Esophagus squamous epithelium (tissue), 5 donors: ENCODE measurements at regions not wholly inside any gene's neighbourhood (a gene's known extent, or its start where the extent isn't known, plus 50 kb on each side); places are given as distances from the start of the nearest gene placed in this dataset.

ENCODE experiments used
- DNase-seq: peaks from one replicate; lab custom pipeline; 2025; lab: John Stamatoyannopoulos, UW
- H3K27ac ChIP-seq, 4 donors: fragments of 200-600 bp; sonication (generic); one replicate each; pipeline ENCODE4 v1.5.1; 2016 to 2019; ENCODE audit warnings: mild to moderate bottlenecking in 1 of 4
- H3K27me3 ChIP-seq, 4 donors: fragments of 200-600 bp; sonication (generic); 1 replicate in 3 of 4; 2 replicates in 1 of 4; pipeline versions ENCODE4 v1.5.1 to v1.6.0; 2017 to 2021; ENCODE audit warnings: antibody characterized with exemption in 1 of 4
- H3K36me3 ChIP-seq, 3 donors: fragments of 200-600 bp; sonication (generic); one replicate each; pipeline ENCODE4 v1.5.1; 2016 to 2019
- H3K4me1 ChIP-seq, 3 donors: fragments of 200-600 bp; sonication (generic); one replicate each; pipeline ENCODE4 v1.5.1; 2017 to 2019
- H3K4me3 ChIP-seq, 4 donors: fragments of 200-600 bp; sonication (generic); 1 replicate in 3 of 4; 2 replicates in 1 of 4; pipeline ENCODE4 v1.5.1; 2016 to 2019; ENCODE audit warnings: mild to moderate bottlenecking in 2 of 4, moderate library complexity in 1 of 4
- H3K9me3 ChIP-seq, 3 donors: fragments of 200-600 bp; sonication (generic); one replicate each; pipeline ENCODE4 v1.5.1; 2016 to 2019
- POLR2A ChIP-seq, 4 donors: fragments of 450-650 bp; IDR thresholded peaks; one replicate each; pipeline ENCODE4 v1.6.1; 2017; ENCODE audit warnings: antibody characterized with exemption in 4 of 4, mild to moderate bottlenecking in 4 of 4, moderate library complexity in 3 of 4
- WGBS, 2 donors: methylation state at CpG; one replicate each; pipeline ENCODE4 v1.1.5; 2018; 5-methylcytosine and 5-hydroxymethylcytosine counted together
- intact Hi-C: fragments of 100-400 bp; cut with DNase I; formaldehyde crosslinking; loops from one replicate; pipeline ENCODE4 v1.15.0; 2022
- TF ChIP-seq, protein P1 (sequence below), 6 experiments: fragments of 450-650 bp in 4 of 6; fragments of 200-600 bp in 2 of 6; sonication (generic) in 2 of 6; IDR thresholded peaks; one replicate each; pipeline ENCODE4 v1.5.1; 2016 to 2019; ENCODE audit warnings: antibody characterized with exemption in 6 of 6, mild to moderate bottlenecking in 4 of 6, moderate library complexity in 4 of 6
- donor health status: DM: yes; HTN: yes; CAD: no.

DNA sequence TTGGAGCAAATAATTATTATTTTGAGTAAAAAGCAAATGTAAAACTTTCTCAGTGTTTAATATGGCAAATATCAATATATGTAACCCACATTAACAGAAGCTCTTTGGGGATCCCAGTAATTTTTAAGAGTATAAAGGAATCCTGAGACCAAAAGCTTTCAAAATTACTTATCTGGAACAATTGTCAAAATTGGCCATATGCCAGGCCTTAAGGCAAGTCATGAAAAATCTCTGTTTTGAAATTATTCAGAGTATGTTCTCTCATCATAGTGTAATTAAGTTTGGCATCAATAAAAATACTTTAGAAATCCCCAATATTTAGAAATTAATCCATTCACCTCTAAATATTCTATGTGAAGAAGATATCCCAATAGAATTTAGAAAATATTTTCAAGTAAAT is 225.3 kb upstream of the ARL4C start:
- DNase-seq, result no peak
- Histone ChIP-seq H3K9me3 (no peaks in the 10 kb centered on the region), H3K27me3 (no peaks in the 10 kb centered on the region), H3K27ac (no peak overlapping the region), H3K4me1 (no peaks in the 10 kb centered on the region), H3K4me3 (no peak overlapping the region), H3K36me3 (no peaks in the 10 kb centered on the region)
- intact Hi-C loops, result no loop called here
- no peak for TF ChIP-seq POLR2A (IDR thresholded peaks at IDR 0.05)
- TF ChIP-seq, protein P1, sequence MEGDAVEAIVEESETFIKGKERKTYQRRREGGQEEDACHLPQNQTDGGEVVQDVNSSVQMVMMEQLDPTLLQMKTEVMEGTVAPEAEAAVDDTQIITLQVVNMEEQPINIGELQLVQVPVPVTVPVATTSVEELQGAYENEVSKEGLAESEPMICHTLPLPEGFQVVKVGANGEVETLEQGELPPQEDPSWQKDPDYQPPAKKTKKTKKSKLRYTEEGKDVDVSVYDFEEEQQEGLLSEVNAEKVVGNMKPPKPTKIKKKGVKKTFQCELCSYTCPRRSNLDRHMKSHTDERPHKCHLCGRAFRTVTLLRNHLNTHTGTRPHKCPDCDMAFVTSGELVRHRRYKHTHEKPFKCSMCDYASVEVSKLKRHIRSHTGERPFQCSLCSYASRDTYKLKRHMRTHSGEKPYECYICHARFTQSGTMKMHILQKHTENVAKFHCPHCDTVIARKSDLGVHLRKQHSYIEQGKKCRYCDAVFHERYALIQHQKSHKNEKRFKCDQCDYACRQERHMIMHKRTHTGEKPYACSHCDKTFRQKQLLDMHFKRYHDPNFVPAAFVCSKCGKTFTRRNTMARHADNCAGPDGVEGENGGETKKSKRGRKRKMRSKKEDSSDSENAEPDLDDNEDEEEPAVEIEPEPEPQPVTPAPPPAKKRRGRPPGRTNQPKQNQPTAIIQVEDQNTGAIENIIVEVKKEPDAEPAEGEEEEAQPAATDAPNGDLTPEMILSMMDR (IDR thresholded peaks at IDR 0.05), result no peak

GRCh38 chr2:234719116-234719716 is 222.3 kb upstream of the ARL4C start:
- peaks cover 0 to 10% (median 0%) of the 10 kb centered on the region in 4 donors for H3K27me3 ChIP-seq
- no peaks in the 10 kb centered on the region for H3K9me3 ChIP-seq
- no peaks in the 10 kb centered on the region for H3K4me1 ChIP-seq
- no peak overlapping the region for H3K4me3 ChIP-seq
- no peak overlapping the region for H3K27ac ChIP-seq
- TF ChIP-seq, protein P1 (IDR thresholded peaks at IDR 0.05), result no peak
- no peak for TF ChIP-seq POLR2A (IDR thresholded peaks at IDR 0.05)
- WGBS, 2 donors, result 68 to 75% methylated on average over 7 of the region's 7 CpGs
- H3K36me3 ChIP-seq, result no peaks in the 10 kb centered on the region
- intact Hi-C loops, result no loop called here
- no peak for DNase-seq

GRCh38 chr2:234716271-234716670 is 219.4 kb upstream of the ARL4C start:
- Histone ChIP-seq H3K4me1 (no peaks in the 10 kb centered on the region), H3K36me3 (no peaks in the 10 kb centered on the region), H3K4me3 (no peak overlapping the region), H3K9me3 (no peaks in the 10 kb centered on the region), H3K27me3 (peaks cover 0 to 20% (median 0%) of the 10 kb centered on the region in 4 donors), H3K27ac (no peak overlapping the region)
- TF ChIP-seq POLR2A (IDR thresholded peaks at IDR 0.05), result no peak
- TF ChIP-seq, protein P1 (IDR thresholded peaks at IDR 0.05), result no peak
- WGBS, 2 donors, result 53 to 77% methylated on average over 3 to 5 of the region's 9 CpGs
- intact Hi-C loops, result no loop called here
- no peak for DNase-seq

DNA sequence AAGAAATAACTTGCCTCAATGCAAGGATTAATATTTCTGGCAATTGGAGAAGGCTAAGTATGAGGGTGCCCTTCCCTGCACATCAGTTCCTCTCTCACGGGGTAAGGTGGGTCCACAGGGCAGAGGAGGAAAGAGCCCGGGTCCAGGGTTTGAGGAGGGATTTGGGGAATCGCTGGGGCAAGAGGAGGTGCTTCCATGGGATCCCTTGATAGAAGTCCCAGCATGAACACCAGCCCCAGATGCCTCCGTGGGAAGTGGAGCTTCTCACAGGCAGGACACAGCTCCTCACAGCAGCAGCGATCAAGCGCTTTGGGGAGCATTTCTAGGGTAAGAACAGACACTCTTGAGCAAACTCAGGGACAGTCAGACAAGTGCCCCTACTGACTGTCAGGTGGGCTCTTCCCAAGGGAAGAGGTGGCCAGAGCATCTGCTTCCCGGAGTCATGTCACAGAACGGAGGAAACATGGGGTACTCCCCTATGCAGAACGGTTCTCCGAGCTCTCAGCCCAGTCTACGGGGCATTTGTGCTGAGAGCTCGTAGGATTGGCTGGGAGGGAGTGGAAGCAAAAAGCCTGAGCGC is 218.9 kb upstream of the ARL4C start:
- 84 to 94% methylated on average over 11 to 13 of the region's 13 CpGs for WGBS, 2 donors
- no peak for TF ChIP-seq POLR2A (IDR thresholded peaks at IDR 0.05)
- TF ChIP-seq, protein P1 (IDR thresholded peaks at IDR 0.05), result no peak
- no peaks in the 10 kb centered on the region for H3K4me1 ChIP-seq
- no peak overlapping the region for H3K27ac ChIP-seq
- intact Hi-C loops, result no loop called here
- peaks cover 0 to 20% (median 0%) of the 10 kb centered on the region in 4 donors for H3K27me3 ChIP-seq
- H3K4me3 ChIP-seq, result no peak overlapping the region
- DNase-seq, result no peak
- no peaks in the 10 kb centered on the region for H3K9me3 ChIP-seq
- H3K36me3 ChIP-seq, result no peaks in the 10 kb centered on the region

DNA sequence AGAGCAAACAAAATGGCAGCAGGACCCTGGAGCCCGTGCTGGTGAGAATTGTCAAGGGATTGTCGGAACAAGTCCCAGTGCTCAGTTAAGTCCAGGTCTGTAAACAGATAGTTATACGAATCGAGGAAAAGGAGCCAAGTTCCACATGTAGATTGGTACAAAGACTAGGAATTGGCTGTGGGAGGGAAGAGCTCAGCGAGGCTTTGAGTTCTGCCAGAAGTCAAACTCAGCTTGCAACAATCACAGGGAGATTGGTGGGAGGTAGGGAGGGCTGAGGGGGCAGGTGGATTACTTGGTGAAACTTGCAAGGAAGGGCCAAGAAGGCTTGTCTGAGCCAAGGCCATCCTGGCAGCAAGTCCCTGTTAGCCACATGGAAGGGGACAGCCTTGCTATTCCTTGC is 217.8 kb upstream of the ARL4C start:
- H3K36me3 ChIP-seq, result no peaks in the 10 kb centered on the region
- no peaks in the 10 kb centered on the region for H3K4me1 ChIP-seq
- intact Hi-C loops, result no loop called here
- H3K9me3 ChIP-seq, result no peaks in the 10 kb centered on the region
- DNase-seq, result no peak
- no peak overlapping the region for H3K4me3 ChIP-seq
- H3K27ac ChIP-seq, result no peak overlapping the region
- TF ChIP-seq POLR2A (IDR thresholded peaks at IDR 0.05), result no peak
- TF ChIP-seq, protein P1 (IDR thresholded peaks at IDR 0.05), result no peak
- 54 to 80% methylated on average over 5 of the region's 5 CpGs for WGBS, 2 donors
- H3K27me3 ChIP-seq, result peaks cover 0 to 26% (median 0%) of the 10 kb centered on the region in 4 donors
